Adrenal gland (tissue), 9 donors: ENCODE measurements at regions not wholly inside any gene's neighbourhood (a gene's known extent, or its start where the extent isn't known, plus 50 kb on each side); places are given as distances from the start of the nearest gene placed in this dataset.

Experiments used
- DNase-seq, 7 donors: peaks; one replicate each; pipeline ENCODE4 v3.0.0-alpha.2; 2019 to 2020
- H3K27ac ChIP-seq, 5 donors: fragments of 200-600 bp; sonication (generic) in 4 of 5; 1 replicate in 3 of 5; 2 replicates in 2 of 5; pipeline versions ENCODE4 v1.5.1 to v1.8.0; 2016 to 2020; ENCODE audit warnings: mild to moderate bottlenecking in 1 of 5
- H3K27me3 ChIP-seq: fragments of 200-600 bp; 2 replicates; pipeline ENCODE4 v1.8.0; 2021
- H3K36me3 ChIP-seq, 2 donors: fragments of 200-600 bp; replicated peaks in 1 of 2; 1 replicate in 1 of 2; 2 replicates in 1 of 2; pipeline versions ENCODE4 v1.5.1 to v1.8.0; 2018 to 2022
- H3K4me1 ChIP-seq, 2 donors: fragments of 200-600 bp; replicated peaks in 1 of 2; 1 replicate in 1 of 2; 2 replicates in 1 of 2; pipeline versions ENCODE4 v1.5.1 to v1.8.0; 2018 to 2021
- H3K4me3 ChIP-seq, 4 donors: fragments of 200-600 bp; sonication (generic) in 3 of 4; one replicate each; pipeline ENCODE4 v1.5.1; 2016 to 2018
- H3K9me3 ChIP-seq, 3 donors: fragments of 200-600 bp; sonication (generic) in 1 of 3; replicated peaks in 1 of 3; 1 replicate in 2 of 3; 2 replicates in 1 of 3; pipeline versions ENCODE4 v1.5.1 to v1.8.0; 2016 to 2021
- POLR2A ChIP-seq, 2 donors: fragments of 450-650 bp; IDR thresholded peaks; one replicate each; pipeline ENCODE4 v1.6.1; 2017; ENCODE audit warnings: antibody characterized with exemption in 2 of 2, mild to moderate bottlenecking in 2 of 2, moderate library complexity in 1 of 2
- WGBS, 4 donors: extraction: QIAGEN DNeasy Blood & Tissue Kit in 2 of 4; methylation state at CpG; one replicate each; pipeline versions ENCODE4 v1.1.5 to v1.1.7; 2013 to 2017; 5-methylcytosine and 5-hydroxymethylcytosine counted together
- intact Hi-C, 2 donors: fragments of 100-400 bp; cut with DNase I; formaldehyde crosslinking; loops; one replicate each; pipeline versions ENCODE4 v1.14.1 to v1.15.0; 2022 to 2023
- TF ChIP-seq, protein P1 (sequence below), 6 experiments: fragments of 450-650 bp in 4 of 6; fragments of 200-600 bp in 2 of 6; sonication (generic) in 1 of 6; IDR thresholded peaks; 1 replicate in 5 of 6; 2 replicates in 1 of 6; pipeline versions ENCODE4 v1.5.1 to v1.8.0; 2016 to 2021; ENCODE audit warnings: antibody characterized with exemption in 6 of 6, mild to moderate bottlenecking in 2 of 6, moderate library complexity in 1 of 6
- donor health status: healthy with polysubstance abuse.
- donor health status: Bipolar disorder and iron deficiency.
- donor health status: DM: yes; HTN: yes; CAD: no.
- donor health status: DM: no; HTN: no; CAD: no.
- donor health status: DM: no; HTN: no; CAD: no.

DNA sequence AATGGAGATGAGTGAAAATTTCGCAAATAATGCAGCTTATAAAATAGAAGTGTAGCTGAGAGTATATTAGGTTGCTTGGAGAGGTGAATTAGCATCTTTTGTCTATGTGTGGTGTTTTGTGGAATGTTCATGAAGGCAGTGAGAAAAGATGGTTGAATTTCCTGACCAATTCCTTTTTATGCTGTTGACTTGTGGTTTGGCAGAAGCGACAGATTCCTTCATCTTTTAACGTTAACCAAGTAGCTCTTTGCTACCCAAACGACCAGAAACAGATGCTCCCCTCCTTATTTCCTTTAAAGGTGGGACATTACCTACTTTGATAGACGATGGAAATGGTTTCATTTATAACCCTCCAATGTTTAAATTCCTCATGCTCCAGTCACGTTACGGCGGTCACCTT lies 390.5 kb downstream of the QKI start:
- H3K4me1 ChIP-seq, result no peaks in the 10 kb centered on the region
- intact Hi-C loops, result no loop called here
- H3K27ac ChIP-seq, result no peak overlapping the region
- H3K36me3 ChIP-seq, result no peaks in the 10 kb centered on the region
- no peak for DNase-seq
- WGBS, 4 donors, result 81 to 88% (median 83%) methylated on average over 8 of the region's 8 CpGs
- no peak for TF ChIP-seq POLR2A (IDR thresholded peaks at IDR 0.05)
- TF ChIP-seq, protein P1, sequence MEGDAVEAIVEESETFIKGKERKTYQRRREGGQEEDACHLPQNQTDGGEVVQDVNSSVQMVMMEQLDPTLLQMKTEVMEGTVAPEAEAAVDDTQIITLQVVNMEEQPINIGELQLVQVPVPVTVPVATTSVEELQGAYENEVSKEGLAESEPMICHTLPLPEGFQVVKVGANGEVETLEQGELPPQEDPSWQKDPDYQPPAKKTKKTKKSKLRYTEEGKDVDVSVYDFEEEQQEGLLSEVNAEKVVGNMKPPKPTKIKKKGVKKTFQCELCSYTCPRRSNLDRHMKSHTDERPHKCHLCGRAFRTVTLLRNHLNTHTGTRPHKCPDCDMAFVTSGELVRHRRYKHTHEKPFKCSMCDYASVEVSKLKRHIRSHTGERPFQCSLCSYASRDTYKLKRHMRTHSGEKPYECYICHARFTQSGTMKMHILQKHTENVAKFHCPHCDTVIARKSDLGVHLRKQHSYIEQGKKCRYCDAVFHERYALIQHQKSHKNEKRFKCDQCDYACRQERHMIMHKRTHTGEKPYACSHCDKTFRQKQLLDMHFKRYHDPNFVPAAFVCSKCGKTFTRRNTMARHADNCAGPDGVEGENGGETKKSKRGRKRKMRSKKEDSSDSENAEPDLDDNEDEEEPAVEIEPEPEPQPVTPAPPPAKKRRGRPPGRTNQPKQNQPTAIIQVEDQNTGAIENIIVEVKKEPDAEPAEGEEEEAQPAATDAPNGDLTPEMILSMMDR (IDR thresholded peaks at IDR 0.05), result no peak
- no peaks in the 10 kb centered on the region for H3K9me3 ChIP-seq
- H3K27me3 ChIP-seq, result no peaks in the 10 kb centered on the region
- no peak overlapping the region for H3K4me3 ChIP-seq

DNA sequence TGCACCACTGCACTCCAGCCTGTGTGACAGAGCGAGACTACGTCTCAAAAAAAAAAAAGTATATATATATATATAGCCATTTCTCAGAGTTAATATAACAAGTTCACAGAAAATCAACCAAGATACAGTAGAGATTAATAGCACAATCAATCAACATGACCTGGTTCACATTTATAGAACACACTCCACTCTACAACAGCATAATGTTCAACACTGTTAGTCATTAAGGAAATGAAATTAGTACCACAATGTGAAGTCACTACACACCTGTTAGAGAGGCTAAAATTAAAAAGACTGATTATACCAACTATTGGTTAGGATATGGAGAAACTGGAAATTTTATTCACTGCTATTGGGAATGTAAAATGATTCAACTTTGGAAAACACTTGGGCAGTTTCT lies 387.7 kb downstream of the QKI start:
- Histone ChIP-seq H3K4me1 (no peaks in the 10 kb centered on the region), H3K36me3 (no peaks in the 10 kb centered on the region), H3K27me3 (no peaks in the 10 kb centered on the region), H3K9me3 (no peaks in the 10 kb centered on the region), H3K27ac (no peak overlapping the region), H3K4me3 (no peak overlapping the region)
- no peak for TF ChIP-seq POLR2A (IDR thresholded peaks at IDR 0.05)
- TF ChIP-seq, protein P1 (IDR thresholded peaks at IDR 0.05), result no peak
- intact Hi-C loops, result no loop called here
- 58 to 95% (median 91%) methylated on average over 2 of the region's 2 CpGs for WGBS, 4 donors
- DNase-seq, result no peak

DNA sequence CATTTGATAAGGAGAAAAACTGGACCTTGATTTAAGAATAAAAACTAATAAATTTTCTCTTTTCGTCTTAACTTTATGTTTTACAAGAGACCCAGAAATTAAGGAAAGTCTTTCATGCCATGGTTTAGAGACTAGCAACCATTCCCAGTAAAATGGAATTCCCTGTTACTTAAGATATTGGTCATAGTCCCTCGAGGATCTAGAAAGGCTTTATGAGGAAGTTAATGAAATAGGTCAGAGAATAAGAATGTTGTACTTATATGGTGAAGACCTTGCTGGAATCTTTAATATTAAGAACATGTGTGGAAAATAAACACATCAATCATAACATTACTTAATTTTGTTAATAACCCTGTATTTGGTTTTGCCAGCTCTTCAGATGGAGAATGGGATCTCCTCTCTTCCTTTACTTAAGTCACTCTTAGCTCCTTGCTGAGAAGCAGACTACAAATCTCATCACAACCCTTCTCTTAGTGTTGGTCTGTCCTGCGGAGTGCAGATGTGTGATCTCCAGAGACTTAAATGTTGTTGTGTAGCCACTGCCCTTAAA lies 382.9 kb downstream of the QKI start:
- intact Hi-C loops, result no loop called here
- WGBS, 4 donors, result 68 to 83% (median 71%) methylated on average over 3 of the region's 3 CpGs
- TF ChIP-seq, protein P1 (IDR thresholded peaks at IDR 0.05), result no peak
- TF ChIP-seq POLR2A (IDR thresholded peaks at IDR 0.05), result no peak

DNA sequence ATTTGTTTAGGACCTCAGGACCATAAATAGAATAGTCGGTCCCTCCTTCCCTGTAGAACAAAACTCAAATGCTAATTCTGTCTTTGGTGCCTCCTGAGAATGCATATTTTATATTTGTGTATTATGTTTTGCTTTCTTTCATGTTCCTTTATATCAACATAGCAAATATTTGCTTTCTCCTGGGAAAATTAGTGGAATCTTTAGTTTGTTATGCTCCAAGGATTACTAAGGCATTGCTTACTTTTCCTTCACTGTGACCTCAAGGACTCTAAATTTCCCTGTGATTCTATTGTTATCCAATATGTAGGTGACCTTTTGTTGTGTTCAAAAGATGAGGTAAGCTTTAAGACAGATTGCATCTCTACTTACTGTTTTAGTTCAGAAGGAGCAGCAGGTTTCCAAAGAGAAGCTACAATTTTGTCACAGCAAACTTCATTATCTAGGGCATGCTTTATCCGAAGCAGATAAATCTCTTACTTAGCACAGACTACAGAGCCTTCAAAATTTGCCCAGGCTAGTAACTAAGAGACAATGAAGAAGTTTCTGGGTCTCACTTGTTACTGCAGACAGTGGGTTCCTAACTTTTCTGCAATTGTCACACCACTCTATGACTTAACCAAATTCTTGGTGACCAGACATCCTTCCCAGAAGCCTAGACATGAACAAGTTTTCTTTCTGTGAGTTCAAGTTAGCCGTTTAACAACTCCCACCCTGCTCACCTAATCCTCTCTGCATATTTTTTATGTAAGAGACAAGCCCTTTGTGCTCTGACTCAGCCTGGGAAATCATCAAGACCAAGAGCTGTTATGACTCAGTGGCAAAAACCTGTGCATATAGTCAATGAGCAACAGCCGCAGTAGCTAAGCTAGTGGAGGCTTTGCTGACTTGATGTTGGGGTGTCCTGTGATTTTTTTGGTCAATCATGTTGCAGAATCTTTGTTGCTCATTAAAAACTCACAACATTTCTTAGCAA lies 378.8 kb downstream of the QKI start:
- no peaks in the 10 kb centered on the region for H3K4me1 ChIP-seq
- H3K27me3 ChIP-seq, result no peaks in the 10 kb centered on the region
- TF ChIP-seq, protein P1 (IDR thresholded peaks at IDR 0.05), result no peak
- no peak for TF ChIP-seq POLR2A (IDR thresholded peaks at IDR 0.05)
- no peak overlapping the region for H3K27ac ChIP-seq
- H3K9me3 ChIP-seq, result no peaks in the 10 kb centered on the region
- H3K36me3 ChIP-seq, result no peaks in the 10 kb centered on the region
- intact Hi-C loops, result no loop called here
- 51 to 63% (median 54%) methylated on average over 4 of the region's 4 CpGs for WGBS, 4 donors
- H3K4me3 ChIP-seq, result no peak overlapping the region
- DNase-seq, result no peak

More for the DNA sequence above, 382.9 kb downstream of the QKI start:
- Histone ChIP-seq H3K4me1 (no peaks in the 10 kb centered on the region), H3K4me3 (no peak overlapping the region), H3K9me3 (no peaks in the 10 kb centered on the region), H3K36me3 (no peaks in the 10 kb centered on the region), H3K27me3 (no peaks in the 10 kb centered on the region), H3K27ac (no peak overlapping the region)
- DNase-seq, result no peak
